Skeletal muscle satellite cell (primary cell): ENCODE measurements at regions not wholly inside any gene's neighbourhood (a gene's known extent, or its start where the extent isn't known, plus 50 kb on each side); places are given as distances from the start of the nearest gene placed in this dataset.

Experiments used
- H3K27me3 ChIP-seq: 2 replicates; pipeline ENCODE4 v1.7.0; 2013; ENCODE audit warnings: low read length; ENCODE audit not compliant: control insufficient read depth, insufficient read depth
- H3K36me3 ChIP-seq: 2 replicates; pipeline ENCODE4 v1.7.0; 2013; ENCODE audit warnings: mild to moderate bottlenecking, control low read depth, low read length; ENCODE audit not compliant: insufficient read depth
- H3K4me1 ChIP-seq: 2 replicates; pipeline ENCODE4 v1.7.0; 2013; ENCODE audit warnings: low read length; ENCODE audit not compliant: control insufficient read depth, insufficient read depth
- H3K4me2 ChIP-seq: 2 replicates; pipeline ENCODE4 v1.7.0; 2013; ENCODE audit warnings: mild to moderate bottlenecking, low read length
- H3K4me3 ChIP-seq: 2 replicates; pipeline ENCODE4 v1.7.0; 2013; ENCODE audit warnings: low read length
- H3K9ac ChIP-seq: 2 replicates; pipeline ENCODE4 v1.7.0; 2013; ENCODE audit warnings: mild to moderate bottlenecking, low read depth, low read length, moderate library complexity
- H3K9me3 ChIP-seq: replicated peaks from 2 replicates; pipeline ENCODE4 v1.7.0; 2013; ENCODE audit warnings: mild to moderate bottlenecking, control low read depth, low read length

DNA sequence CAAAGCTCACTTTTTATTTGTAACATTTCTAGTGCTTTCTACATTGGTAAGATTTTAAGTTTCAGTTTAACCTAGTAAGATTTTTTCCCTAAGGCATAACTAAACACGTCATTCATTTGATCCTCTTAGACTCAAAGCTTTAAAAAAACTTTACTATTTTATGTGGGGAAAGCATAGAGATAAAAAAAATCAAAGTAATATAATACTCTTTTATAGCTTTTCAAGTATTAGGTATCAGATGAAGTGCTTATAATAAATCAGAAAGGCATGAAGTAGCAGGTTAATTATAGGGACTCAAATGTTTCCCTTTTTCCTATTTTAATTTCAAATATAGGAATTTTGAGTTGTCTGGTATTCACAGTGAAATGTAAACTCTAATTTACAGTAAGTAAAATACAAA, 68.0 kb upstream of the POU5F2 start:
- H3K4me3 ChIP-seq = no peak overlapping the region
- H3K4me1 ChIP-seq = no peaks in the 10 kb centered on the region
- no peak overlapping the region for H3K9ac ChIP-seq
- H3K9me3 ChIP-seq = no peaks in the 10 kb centered on the region
- no peaks in the 10 kb centered on the region for H3K27me3 ChIP-seq
- no peaks in the 10 kb centered on the region for H3K36me3 ChIP-seq
- H3K4me2 ChIP-seq = no peak overlapping the region

DNA sequence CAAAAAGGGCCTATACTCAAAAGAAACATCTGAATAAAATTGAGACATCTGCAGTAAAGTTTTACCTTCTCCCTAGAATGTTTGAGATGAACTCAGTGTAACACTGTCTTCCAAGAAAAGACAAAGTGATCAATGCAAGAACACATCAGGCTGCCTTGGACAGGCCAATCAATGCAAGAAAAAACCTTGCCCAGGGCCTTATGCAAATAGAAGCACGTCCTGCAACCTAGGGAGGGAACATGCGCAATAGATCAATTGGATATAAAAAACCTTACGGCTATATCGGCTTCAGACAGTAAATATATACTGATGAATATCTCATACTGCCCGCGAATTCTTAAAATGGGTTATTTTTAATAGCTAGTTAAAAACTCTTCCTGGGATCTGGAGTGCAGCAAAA, 66.4 kb upstream of the POU5F2 start:
- Histone ChIP-seq H3K36me3 (no peaks in the 10 kb centered on the region), H3K9ac (no peak overlapping the region), H3K9me3 (no peaks in the 10 kb centered on the region), H3K27me3 (no peaks in the 10 kb centered on the region), H3K4me1 (no peaks in the 10 kb centered on the region), H3K4me2 (no peak overlapping the region), H3K4me3 (no peak overlapping the region)

DNA sequence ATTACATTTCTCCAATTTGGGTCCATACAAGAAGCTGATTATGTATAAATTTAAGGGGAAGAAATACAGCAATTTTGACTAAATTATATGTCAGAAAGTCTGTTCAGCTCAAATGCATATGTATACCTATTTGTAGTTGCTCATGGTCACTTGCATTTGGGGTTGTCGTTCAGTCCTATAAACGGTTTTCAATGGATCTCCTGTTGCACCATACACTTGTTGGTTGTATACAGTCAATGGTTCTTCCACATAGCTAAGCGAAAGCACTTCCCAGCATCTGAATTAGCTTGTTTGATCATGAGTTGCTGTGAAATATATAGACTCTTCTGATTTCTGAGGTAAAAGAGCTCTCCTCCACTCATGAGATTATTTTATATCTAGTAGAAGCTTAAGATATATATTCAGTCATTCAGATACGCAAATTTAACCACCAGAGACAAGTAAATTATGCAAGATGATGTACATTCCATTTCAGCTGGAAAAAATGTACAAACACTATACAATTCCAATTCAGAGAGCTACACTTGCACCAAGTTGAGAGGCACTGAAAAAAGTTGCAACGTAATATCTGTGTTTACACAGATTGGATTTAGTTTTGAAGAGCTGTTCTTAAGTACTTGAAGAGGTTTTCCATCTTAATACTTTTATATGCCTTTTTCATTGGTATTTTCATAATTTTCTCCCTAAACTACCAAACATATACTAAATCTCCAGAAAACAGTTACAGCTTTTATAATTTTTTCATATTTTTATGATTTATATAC, 64.4 kb upstream of the POU5F2 start:
- H3K36me3 ChIP-seq = no peaks in the 10 kb centered on the region
- no peaks in the 10 kb centered on the region for H3K9me3 ChIP-seq
- H3K4me3 ChIP-seq = no peak overlapping the region
- no peaks in the 10 kb centered on the region for H3K27me3 ChIP-seq
- H3K4me2 ChIP-seq = no peak overlapping the region
- peaks cover 4% of the 10 kb centered on the region for H3K4me1 ChIP-seq
- no peak overlapping the region for H3K9ac ChIP-seq

DNA sequence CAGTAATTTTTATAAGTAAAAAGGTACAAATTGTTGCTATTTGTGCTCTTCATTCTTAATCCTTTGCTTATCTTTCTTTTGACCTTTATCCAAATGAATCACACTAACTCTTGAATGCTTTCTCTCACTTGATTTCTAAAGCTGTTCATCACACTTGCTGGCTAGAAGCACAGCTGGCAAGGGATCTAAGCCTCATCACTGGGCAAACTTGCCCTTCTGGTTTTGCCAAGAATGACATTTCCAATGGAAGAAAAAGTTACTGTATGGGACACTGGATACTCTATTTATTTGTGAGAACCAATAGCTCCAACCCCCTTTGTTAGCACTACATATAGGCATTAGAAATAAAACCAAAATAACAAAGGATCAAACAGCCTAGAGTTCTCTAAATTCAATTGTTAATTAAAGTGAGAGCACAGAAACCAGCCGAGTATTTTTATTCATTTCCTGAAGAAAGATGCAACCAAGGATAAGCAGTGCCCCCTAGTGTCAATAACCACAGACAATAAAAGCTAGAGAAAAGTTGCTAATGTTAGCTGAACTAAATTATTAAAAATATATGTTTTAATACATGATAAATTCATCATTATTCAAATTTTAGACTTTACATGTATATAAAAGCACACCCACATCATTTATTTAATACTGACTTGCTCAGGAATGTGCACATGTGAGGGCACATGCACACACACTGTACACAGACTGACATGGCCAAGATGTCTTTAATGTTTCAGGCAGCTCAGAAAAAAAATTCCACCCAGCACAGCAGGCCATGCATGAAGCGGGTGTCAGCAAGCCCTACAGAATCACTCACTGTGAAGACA, 59.8 kb upstream of the POU5F2 start:
- Histone ChIP-seq H3K4me1 (peaks cover 7% of the 10 kb centered on the region), H3K9me3 (no peaks in the 10 kb centered on the region), H3K4me2 (peak overlapping the region; percentile 70), H3K9ac (peak overlapping the region; percentile 35), H3K36me3 (no peaks in the 10 kb centered on the region), H3K27me3 (no peaks in the 10 kb centered on the region), H3K4me3 (no peak overlapping the region)

DNA sequence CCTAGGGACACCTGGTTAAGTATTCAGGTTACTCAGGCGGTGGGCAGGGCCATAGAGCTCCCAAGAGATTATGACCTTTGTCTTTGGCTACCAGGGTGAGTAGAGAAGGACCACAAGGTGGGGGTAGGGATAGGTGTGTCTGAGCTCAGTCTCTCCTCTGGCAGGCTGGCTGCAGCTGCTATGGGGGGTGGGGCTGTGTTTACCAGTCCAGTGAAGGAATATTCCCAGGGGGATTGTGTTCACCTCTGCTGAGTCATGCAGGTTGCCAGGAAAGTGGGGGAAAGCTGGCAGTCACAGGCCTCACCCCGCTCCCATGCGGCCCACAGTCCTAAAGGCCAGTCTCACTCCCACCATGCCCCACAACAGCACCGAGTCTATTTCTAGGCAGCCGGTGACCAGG, 53.6 kb upstream of the POU5F2 start:
- H3K9ac ChIP-seq = no peak overlapping the region
- H3K36me3 ChIP-seq = no peaks in the 10 kb centered on the region
- H3K4me2 ChIP-seq = no peak overlapping the region
- no peaks in the 10 kb centered on the region for H3K27me3 ChIP-seq
- H3K4me3 ChIP-seq = no peak overlapping the region
- H3K4me1 ChIP-seq = peaks cover 8% of the 10 kb centered on the region
- no peaks in the 10 kb centered on the region for H3K9me3 ChIP-seq

DNA sequence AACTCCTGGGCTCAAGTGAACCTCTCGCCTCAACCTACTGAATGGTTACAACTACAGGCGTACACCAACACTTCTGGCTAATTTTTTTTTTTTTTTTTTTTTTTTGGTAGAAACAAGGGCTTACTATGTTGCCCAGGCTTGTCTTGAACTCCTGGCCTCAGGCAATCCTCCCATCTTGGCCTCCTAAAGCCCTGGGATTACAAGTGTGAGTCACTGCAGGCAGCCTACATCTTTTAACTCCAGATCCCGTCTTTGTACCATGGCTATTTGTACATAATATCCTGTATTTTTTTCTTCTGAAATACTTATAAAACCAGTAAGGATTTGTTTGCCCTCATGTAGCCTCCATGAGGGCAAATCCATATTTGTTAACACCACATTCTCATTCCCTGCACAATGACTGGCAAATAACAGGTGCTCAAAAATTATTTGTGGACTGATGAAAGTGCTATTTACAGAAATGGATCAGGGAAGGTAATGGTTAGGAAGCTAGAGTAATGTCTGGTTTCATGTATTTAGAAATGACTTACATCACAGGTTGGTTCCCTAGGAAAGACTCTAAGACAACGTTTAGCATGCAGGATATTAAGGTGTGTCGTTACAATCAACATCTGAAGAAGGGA, 51.9 kb upstream of the POU5F2 start:
- no peaks in the 10 kb centered on the region for H3K36me3 ChIP-seq

DNA sequence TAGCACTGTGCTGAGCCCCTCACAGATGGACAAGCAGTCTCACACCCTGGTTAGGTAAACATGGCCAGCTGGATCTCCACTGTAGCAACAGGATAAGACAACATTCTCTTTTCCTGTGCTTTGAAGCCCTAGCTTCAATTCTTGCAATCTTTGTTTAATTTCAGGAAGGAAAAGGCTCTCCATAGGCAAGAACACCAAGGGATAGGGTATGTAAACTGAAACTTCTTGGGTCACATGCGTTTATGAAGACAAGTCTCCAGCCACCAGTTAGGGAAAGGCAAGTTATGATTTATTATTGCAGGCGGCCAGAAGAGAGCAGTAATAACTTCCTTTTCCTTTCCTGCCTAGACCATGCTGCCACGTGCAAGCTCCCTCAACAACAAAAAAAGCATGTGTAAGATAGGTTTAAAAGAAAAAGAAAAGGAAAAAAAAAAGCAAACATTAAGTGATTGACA, 50.1 kb upstream of the POU5F2 start:
- Histone ChIP-seq H3K4me2 (no peak overlapping the region), H3K4me3 (no peak overlapping the region), H3K36me3 (no peaks in the 10 kb centered on the region), H3K4me1 (peaks cover 22% of the 10 kb centered on the region), H3K9ac (no peak overlapping the region), H3K27me3 (no peaks in the 10 kb centered on the region), H3K9me3 (no peaks in the 10 kb centered on the region)

More for the DNA sequence above, 51.9 kb upstream of the POU5F2 start:
- Histone ChIP-seq H3K4me3 (no peak overlapping the region), H3K9ac (no peak overlapping the region), H3K27me3 (no peaks in the 10 kb centered on the region), H3K4me1 (peaks cover 22% of the 10 kb centered on the region), H3K4me2 (no peak overlapping the region), H3K9me3 (no peaks in the 10 kb centered on the region)
